Renal cortex interstitium (tissue), 11 donors: ENCODE measurements at regions not wholly inside any gene's neighbourhood (a gene's known extent, or its start where the extent isn't known, plus 50 kb on each side); places are given as distances from the start of the nearest gene placed in this dataset.
A peak's percentile ranks its signal among the peaks of the same experiment; 100 is the strongest.
"Not testable (repeated sequence)": the region's sequence is repeated elsewhere in the genome, so short reads cannot be mapped to it uniquely, and the experiment has no call there.

ENCODE experiments used
- DNase-seq, 11 donors: peaks; one replicate each; pipeline ENCODE4 v3.0.0-alpha.2; 2013; ENCODE audit warnings: low read depth in 9 of 11, low spot score in 4 of 11; ENCODE audit errors: extremely low read depth in 1 of 11

- DNase-seq, result no peak
These were observed 508.7 kb upstream of the GRAMD2B start for GRCh38 chr5:125914471-125914870.

- DNase-seq, result not testable (repeated sequence)
These were observed 499.3 kb upstream of the GRAMD2B start for GRCh38 chr5:125923958-125924357.

- DNase-seq, result no peak
These were observed 497.0 kb upstream of the GRAMD2B start for GRCh38 chr5:125926172-125926571.

GRCh38 chr5:125928663-125929062, 494.5 kb upstream of the GRAMD2B start:
- no peak for DNase-seq

- DNase-seq, result no peak
These were observed 473.1 kb upstream of the GRAMD2B start for GRCh38 chr5:125950012-125950615.

GRCh38 chr5:125961150-125961549, 462.1 kb upstream of the GRAMD2B start:
- no peak for DNase-seq

GRCh38 chr5:125965577-125965976, 457.6 kb upstream of the GRAMD2B start:
- DNase-seq, result no peak

- DNase-seq, result no peak
These were observed 455.6 kb upstream of the GRAMD2B start for GRCh38 chr5:125967576-125967975.

- DNase-seq, result no peak
These were observed 454.0 kb upstream of the GRAMD2B start for GRCh38 chr5:125969011-125969813.

- DNase-seq, result no peak
These were observed 453.4 kb upstream of the GRAMD2B start for GRCh38 chr5:125969814-125970171.

- DNase-seq, result peak in 2 of 11 donors; percentile 1 to 3
These were observed 452.4 kb upstream of the GRAMD2B start for GRCh38 chr5:125970631-125971307.

GRCh38 chr5:125972706-125973105, 450.5 kb upstream of the GRAMD2B start:
- no peak for DNase-seq

GRCh38 chr5:125974679-125975078, 448.5 kb upstream of the GRAMD2B start:
- no peak for DNase-seq

GRCh38 chr5:125976421-125977000, 446.7 kb upstream of the GRAMD2B start:
- no peak for DNase-seq

- DNase-seq, result no peak
These were observed 445.2 kb upstream of the GRAMD2B start for GRCh38 chr5:125978015-125978414.

- DNase-seq, result no peak
These were observed 443.6 kb upstream of the GRAMD2B start for GRCh38 chr5:125979636-125980035.

GRCh38 chr5:125981016-125981415, 442.2 kb upstream of the GRAMD2B start:
- no peak for DNase-seq

- no peak for DNase-seq
These were observed 435.4 kb upstream of the GRAMD2B start for GRCh38 chr5:125987677-125988255.

GRCh38 chr5:125992050-125992449, 431.2 kb upstream of the GRAMD2B start:
- no peak for DNase-seq
